ENCODE measurements at regions not wholly inside any gene's neighbourhood (a gene's known extent, or its start where the extent isn't known, plus 50 kb on each side); places are given as distances from the start of the nearest gene placed in this dataset.

GRCh38 chr1:232859216-232859615, 54.0 kb downstream of the MAP10 start:
- Histone ChIP-seq H2AK5ac (ENCODE audit: low read depth, low read length) (no peak overlapping the region), H2BK5ac (ENCODE audit: low read depth, low read length) (no peak overlapping the region), H4K8ac (ENCODE audit: extremely low read depth, insufficient read depth, low read length) (no peak overlapping the region), H3K4me2 (ENCODE audit: insufficient read depth in 1 of 2, low read depth in 2 of 2, low read length in 2 of 2) (no peak overlapping the region), H2BK20ac (ENCODE audit: low read length) (no peak overlapping the region), H2AFZ (ENCODE audit: low read length) (no peak overlapping the region), H3K36me3 (ENCODE audit: control insufficient read depth in 2 of 4, insufficient read depth in 4 of 4, low read length in 3 of 4) (no peaks in the 10 kb centered on the region), H3K56ac (replicated peaks; ENCODE audit: insufficient read length, low read depth, low read length) (no peak overlapping the region), H3K79me2 (ENCODE audit: control insufficient read depth in 1 of 2, insufficient read depth in 2 of 2, low read length in 2 of 2) (no peaks in the 10 kb centered on the region), H2BK12ac (ENCODE audit: low read depth, low read length) (no peak overlapping the region), H4K91ac (replicated peaks; ENCODE audit: insufficient read length, low read length) (no peak overlapping the region), H3K27me3 (replicated peaks in 1 of 4; ENCODE audit: control insufficient read depth in 3 of 4, extremely low read depth in 1 of 4, insufficient read depth in 3 of 4, low read length in 3 of 4) (peaks cover 0 to 1% (median 0%) of the 10 kb centered on the region in 4 experiments; a peak in 1 of 7 replicates), H3K79me1 (ENCODE audit: low read depth, low read length) (no peaks in the 10 kb centered on the region), H3K23me2 (ENCODE audit: low read depth, low read length) (no peaks in the 10 kb centered on the region), H4K20me1 (replicated peaks in 1 of 2; ENCODE audit: control insufficient read depth in 1 of 2, insufficient read depth in 2 of 2, low read length in 2 of 2) (no peaks in the 10 kb centered on the region), H3K4me1 (replicated peaks in 1 of 4; ENCODE audit: control insufficient read depth in 3 of 4, insufficient read depth in 4 of 4, low read length in 3 of 4) (no peaks in the 10 kb centered on the region), H3K23ac (ENCODE audit: insufficient read length) (no peak overlapping the region), H3K9ac (replicated peaks in 1 of 4; ENCODE audit: extremely low read depth in 1 of 4, low read depth in 3 of 4, low read length in 3 of 4) (no peak overlapping the region), H4K5ac (ENCODE audit: insufficient read length, low read depth, low read length) (no peak overlapping the region), H3K4me3 (ENCODE audit: extremely low read depth in 1 of 4, insufficient read depth in 2 of 4, low read depth in 3 of 4, low read length in 4 of 4) (no peak overlapping the region), H3K18ac (ENCODE audit: extremely low read depth, low read length) (no peak overlapping the region), H3K27ac (ENCODE audit: low read depth, low read length) (no peak overlapping the region), H3K4ac (replicated peaks; ENCODE audit: insufficient read length, low read depth, low read length) (no peak overlapping the region), H3K14ac (ENCODE audit: insufficient read length) (no peak overlapping the region), H3K9me3 (ENCODE audit: insufficient read depth in 2 of 2, low read depth in 1 of 2, low read length in 1 of 2) (no peaks in the 10 kb centered on the region), H2BK15ac (ENCODE audit: low read length) (no peak overlapping the region), H2BK120ac (replicated peaks; ENCODE audit: low read depth, low read length) (no peak overlapping the region)
- DNase-seq (ENCODE audit: low read depth in 1 of 2, low spot score in 2 of 2) (no peak), FAIRE-seq (no peak)
- ChIA-PET CTCF (ENCODE audit: partially characterized antibody) (interaction anchor here (1.1 to 5.2 kb wide), 2 partner anchors 14 to 20 kb away, joined by 3 to 24 read pairs; no protein-coding TSS in a partner anchor), POLR2A (ENCODE audit: partially characterized antibody) (no interaction called here)
- 76% methylated on average over 2 of the region's 2 CpGs; no CpG with 5 or more reads in 1 of the 2 experiments for WGBS, 2 experiments (ENCODE audit: extremely low coverage in 1 of 2, insufficient coverage in 1 of 2, insufficient read length in 1 of 2, insufficient replicate concordance in 2 of 2, low coverage in 1 of 2, low lambda C conversion rate in 2 of 2, missing lambda C conversion rate in 1 of 2)
- TF ChIP-seq FOSL1 (IDR thresholded peaks at IDR 0.05; ENCODE audit: insufficient read depth, low read depth, low read length) (no peak), ZNF274 (IDR thresholded peaks at IDR 0.05; ENCODE audit: borderline replicate concordance, extremely low read depth, low read length) (no peak), RFX5 (IDR thresholded peaks at IDR 0.05; ENCODE audit: borderline replicate concordance, low read depth, low read length) (no peak), MAX (IDR thresholded peaks at IDR 0.05) (no peak), GTF2F1 (IDR thresholded peaks at IDR 0.05; ENCODE audit: borderline replicate concordance, low read depth, low read length) (no peak), BCL11A (IDR thresholded peaks at IDR 0.05; ENCODE audit: low read depth in 2 of 2, low read length in 2 of 2) (no peak), ATF3 (IDR thresholded peaks at IDR 0.05; ENCODE audit: insufficient read depth, low read depth, low read length) (no peak), SP2 (IDR thresholded peaks at IDR 0.05; ENCODE audit: low read length) (no peak), RAD21 (IDR thresholded peaks at IDR 0.05 in 1 of 2, conservative IDR thresholded peaks at IDR 0.05 in 1 of 2; ENCODE audit: low read depth in 2 of 2, low read length in 2 of 2) (no peak), NRF1 (IDR thresholded peaks at IDR 0.05; ENCODE audit: low read depth, low read length) (no peak), ASH2L (IDR thresholded peaks at IDR 0.05; ENCODE audit: low read length) (no peak), MAFK (IDR thresholded peaks at IDR 0.05; ENCODE audit: low read depth, low read length) (no peak), KDM1A (IDR thresholded peaks at IDR 0.05; ENCODE audit: borderline replicate concordance, low read length) (no peak), CREB1 (IDR thresholded peaks at IDR 0.05) (no peak), POLR2AphosphoS5 (IDR thresholded peaks at IDR 0.05; ENCODE audit: low read depth, low read length) (no peak)
